DMS53 treated with DMSO at 0.1 percent for 48 hours (cell line): ENCODE measurements at regions not wholly inside any gene's neighbourhood (a gene's known extent, or its start where the extent isn't known, plus 50 kb on each side); places are given as distances from the start of the nearest gene placed in this dataset.

Experiments used
- DNase-seq: peaks from one replicate; lab custom pipeline; 2025; ENCODE audit not compliant: unreplicated experiment; lab: John Stamatoyannopoulos, UW

GRCh38 chr10:129105266-129105665 lies 361.8 kb upstream of the MGMT start:
- no peak for DNase-seq

- no peak for DNase-seq
Measured at GRCh38 chr10:129106314-129106713, 360.7 kb upstream of the MGMT start.

GRCh38 chr10:129107525-129107924 lies 359.5 kb upstream of the MGMT start:
- no peak for DNase-seq

- no peak for DNase-seq
Measured at GRCh38 chr10:129108378-129108777, 358.7 kb upstream of the MGMT start.

- no peak for DNase-seq
Measured at GRCh38 chr10:129108994-129109393, 358.0 kb upstream of the MGMT start.

GRCh38 chr10:129110780-129111179 lies 356.3 kb upstream of the MGMT start:
- DNase-seq, result no peak

GRCh38 chr10:129111922-129112321 lies 355.1 kb upstream of the MGMT start:
- no peak for DNase-seq

- DNase-seq, result no peak
Measured at GRCh38 chr10:129114588-129114987, 352.5 kb upstream of the MGMT start.

- no peak for DNase-seq
Measured at GRCh38 chr10:129116371-129116770, 350.7 kb upstream of the MGMT start.

GRCh38 chr10:129120441-129120840 lies 346.6 kb upstream of the MGMT start:
- no peak for DNase-seq

GRCh38 chr10:129122846-129123245 lies 344.2 kb upstream of the MGMT start:
- no peak for DNase-seq

GRCh38 chr10:129123428-129123827 lies 343.6 kb upstream of the MGMT start:
- no peak for DNase-seq

- no peak for DNase-seq
Measured at GRCh38 chr10:129126982-129127381, 340.1 kb upstream of the MGMT start.

- no peak for DNase-seq
Measured at GRCh38 chr10:129131457-129132132, 335.4 kb upstream of the MGMT start.

- DNase-seq, result no peak
Measured at GRCh38 chr10:129133856-129134255, 333.2 kb upstream of the MGMT start.

GRCh38 chr10:129134371-129134770 lies 332.7 kb upstream of the MGMT start:
- no peak for DNase-seq

GRCh38 chr10:129135624-129136023 lies 331.4 kb upstream of the MGMT start:
- DNase-seq, result no peak

GRCh38 chr10:129136074-129136473 lies 331.0 kb upstream of the MGMT start:
- no peak for DNase-seq

GRCh38 chr10:129136951-129137350 lies 330.1 kb upstream of the MGMT start:
- DNase-seq, result no peak

GRCh38 chr10:129140921-129141885 lies 325.8 kb upstream of the MGMT start:
- no peak for DNase-seq

- no peak for DNase-seq
Measured at GRCh38 chr10:129151281-129151680, 315.8 kb upstream of the MGMT start.

GRCh38 chr10:129156406-129156805 lies 310.6 kb upstream of the MGMT start:
- no peak for DNase-seq
